Stimulated activated CD4-positive, alpha-beta T cell treated with anti-CD3 and anti-CD28 coated beads, Interleukin-2, amount 100 ng/mL, for 24 hours (primary cell): ENCODE measurements at regions not wholly inside any gene's neighbourhood (a gene's known extent, or its start where the extent isn't known, plus 50 kb on each side); places are given as distances from the start of the nearest gene placed in this dataset.

Experiments
- DNase-seq, 2 donors: peaks; one replicate each; pipeline ENCODE4 v3.0.0-alpha.2; 2020

DNA sequence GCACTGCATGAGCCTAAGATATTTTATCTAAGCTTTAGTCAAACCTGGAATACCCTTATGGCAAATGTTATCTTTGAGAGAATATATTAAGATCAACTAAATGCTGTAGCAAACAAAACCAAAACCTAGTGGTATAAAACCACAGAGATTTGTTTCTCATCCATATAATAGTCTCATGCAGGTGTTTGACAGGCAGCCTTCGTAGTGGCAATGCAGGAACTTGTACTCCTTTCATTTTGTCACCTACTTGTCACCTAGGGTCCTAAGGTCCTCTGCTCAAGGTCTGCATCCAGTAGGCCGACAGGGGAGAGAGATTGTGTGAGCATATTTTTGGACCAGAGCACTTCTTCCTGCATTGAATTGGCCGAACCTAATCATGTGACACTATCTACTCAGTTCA, 352.6 kb downstream of the GPR37 start:
- no peak for DNase-seq

DNA sequence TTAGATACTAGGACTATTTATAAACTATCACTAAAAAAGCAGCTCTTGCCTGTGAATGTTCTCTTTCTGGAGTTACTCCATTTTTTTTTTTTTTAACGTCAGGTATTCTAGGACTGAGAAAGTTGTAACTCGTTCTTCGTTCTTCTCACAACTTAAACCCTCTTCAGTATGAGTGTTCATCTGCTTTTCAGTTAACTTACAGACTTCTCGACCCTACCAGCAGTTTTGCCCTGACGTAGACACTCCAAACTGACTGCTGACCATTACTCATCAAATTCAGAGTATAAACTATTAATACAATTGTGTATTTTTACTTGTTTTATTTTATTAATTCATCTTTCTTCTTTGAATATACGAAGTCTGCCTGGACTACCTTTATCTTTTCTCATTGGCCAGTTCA, 353.1 kb downstream of the GPR37 start:
- no peak for DNase-seq

DNA sequence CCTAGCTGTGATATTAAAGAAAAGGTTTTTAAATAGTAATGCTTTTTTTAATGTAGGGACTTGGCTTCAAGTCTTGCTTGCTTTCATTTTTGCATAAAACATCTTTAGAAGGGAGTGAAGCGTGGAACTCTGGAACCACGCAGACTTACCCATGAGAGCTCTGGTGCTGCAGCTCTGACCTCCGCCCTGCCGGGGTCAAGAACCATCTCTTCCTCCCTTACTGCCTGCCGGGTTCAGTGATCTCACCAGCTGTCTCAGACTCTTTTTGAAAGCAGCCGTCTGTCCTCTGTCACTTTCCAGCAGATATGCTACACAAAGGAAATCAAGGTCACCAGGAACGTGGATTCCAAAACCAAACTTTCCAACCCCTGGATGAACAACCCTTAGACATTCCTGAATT, 353.8 kb downstream of the GPR37 start:
- DNase-seq: no peak

DNA sequence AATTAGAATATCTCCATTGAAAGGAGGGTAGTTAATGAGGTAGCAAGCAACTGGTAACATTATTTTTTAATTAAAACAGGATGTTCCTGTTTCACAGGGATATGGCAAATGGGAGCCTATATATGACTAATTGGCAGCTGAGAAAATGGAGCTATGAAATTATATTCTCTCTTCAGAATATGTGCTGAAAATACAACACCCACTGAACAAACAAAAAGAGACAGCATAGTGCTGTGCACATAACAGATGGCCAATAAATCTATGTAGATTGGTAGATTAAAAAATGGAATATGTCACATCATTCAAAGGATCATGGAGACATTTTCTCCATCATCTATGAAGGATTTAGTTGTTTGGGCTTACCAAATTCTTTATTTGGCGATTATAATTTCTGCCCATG, 362.0 kb downstream of the GPR37 start:
- no peak for DNase-seq

GRCh38 chr7:124403112-124403511, 362.5 kb downstream of the GPR37 start:
- no peak for DNase-seq

GRCh38 chr7:124399941-124400340, 365.7 kb downstream of the GPR37 start:
- DNase-seq: no peak

GRCh38 chr7:124398937-124399552, 366.2 kb upstream of the TMEM229A start:
- no peak for DNase-seq

- DNase-seq: no peak
These were observed 364.3 kb upstream of the TMEM229A start for GRCh38 chr7:124397134-124397533.

DNA sequence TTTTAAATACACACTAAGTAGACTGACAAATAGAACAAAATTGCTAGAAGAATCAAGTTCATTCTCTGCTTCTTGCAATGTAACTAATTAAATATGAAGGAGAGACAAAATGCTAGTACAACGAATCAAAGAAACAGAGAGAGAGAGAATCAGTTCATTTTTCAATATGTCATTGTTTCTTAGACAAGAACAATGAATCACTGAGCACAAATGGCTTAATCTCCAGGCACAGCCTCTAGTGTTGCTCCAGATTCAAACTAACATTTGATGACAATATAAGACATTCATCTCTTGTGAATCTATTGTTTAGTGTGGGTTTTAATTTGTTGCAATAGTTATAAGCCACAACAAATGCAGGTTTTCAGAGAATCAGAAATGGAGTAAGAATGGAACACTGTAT, 357.4 kb upstream of the TMEM229A start:
- no peak for DNase-seq

- no peak for DNase-seq
These were observed 355.9 kb upstream of the TMEM229A start for GRCh38 chr7:124388751-124389150.

GRCh38 chr7:124387056-124387455, 354.2 kb upstream of the TMEM229A start:
- no peak for DNase-seq

GRCh38 chr7:124379296-124379695, 346.4 kb upstream of the TMEM229A start:
- no peak for DNase-seq

GRCh38 chr7:124376111-124376510, 343.2 kb upstream of the TMEM229A start:
- DNase-seq: no peak

- DNase-seq: no peak
These were observed 342.5 kb upstream of the TMEM229A start for GRCh38 chr7:124375391-124375790.

GRCh38 chr7:124369310-124369709, 336.4 kb upstream of the TMEM229A start:
- no peak for DNase-seq

GRCh38 chr7:124366118-124366517, 333.3 kb upstream of the TMEM229A start:
- DNase-seq: no peak

DNA sequence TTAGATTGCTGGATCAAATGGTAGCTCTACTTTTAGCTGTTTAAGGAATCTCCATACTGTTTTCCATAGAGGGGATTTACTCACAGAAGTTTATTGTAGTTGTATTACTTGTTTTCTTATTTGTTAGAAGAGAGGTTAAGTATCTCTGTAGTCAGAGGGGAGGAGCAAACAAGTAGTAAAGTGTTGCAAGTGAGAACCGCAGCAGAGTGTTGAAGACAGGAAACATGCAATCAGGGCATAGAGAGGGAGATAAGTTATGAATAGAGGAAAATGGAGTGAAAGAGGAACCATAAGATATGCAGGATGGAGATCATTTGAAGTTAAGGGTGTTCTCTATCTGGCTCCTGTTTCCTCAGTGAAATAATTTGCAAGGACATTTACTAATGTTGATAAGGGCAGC, 331.4 kb upstream of the TMEM229A start:
- no peak for DNase-seq

DNA sequence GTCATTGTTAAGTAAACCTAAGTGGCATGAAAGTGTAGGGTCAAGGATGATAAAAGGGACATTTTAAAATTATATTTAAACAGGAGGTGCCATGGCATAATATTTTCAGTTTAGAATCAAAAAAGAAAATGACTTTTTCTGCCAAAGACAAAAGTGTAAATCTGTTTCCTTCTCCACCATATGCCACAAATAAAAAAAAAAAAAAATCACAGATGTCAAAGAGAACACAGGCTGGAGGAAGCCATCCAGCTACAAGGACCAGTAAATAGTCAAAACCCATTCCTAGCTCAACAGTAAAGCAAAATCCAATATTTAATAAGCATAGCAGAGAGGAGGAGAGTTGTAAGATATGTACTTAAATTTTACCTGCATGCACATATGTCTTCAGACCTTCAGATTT, 321.3 kb upstream of the TMEM229A start:
- no peak for DNase-seq

DNA sequence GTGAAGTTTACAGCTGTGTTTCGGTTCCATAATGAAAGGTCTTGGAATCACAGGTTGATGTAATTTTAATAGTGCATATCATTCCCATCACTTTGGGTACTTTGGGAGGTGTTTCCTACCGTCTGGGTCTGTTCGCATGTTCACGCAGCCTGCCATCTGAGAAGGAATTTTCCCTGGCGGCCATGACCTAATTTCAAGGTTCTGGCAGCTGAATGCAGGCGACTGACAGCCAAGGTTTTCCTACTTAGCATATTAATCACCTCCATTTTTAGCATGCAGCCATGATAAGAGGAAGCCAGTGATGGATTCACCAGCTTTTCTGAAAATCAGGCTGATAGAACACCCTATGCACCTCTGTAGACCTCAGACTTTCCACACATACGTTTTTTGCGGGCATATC, 319.1 kb upstream of the TMEM229A start:
- DNase-seq: no peak

DNA sequence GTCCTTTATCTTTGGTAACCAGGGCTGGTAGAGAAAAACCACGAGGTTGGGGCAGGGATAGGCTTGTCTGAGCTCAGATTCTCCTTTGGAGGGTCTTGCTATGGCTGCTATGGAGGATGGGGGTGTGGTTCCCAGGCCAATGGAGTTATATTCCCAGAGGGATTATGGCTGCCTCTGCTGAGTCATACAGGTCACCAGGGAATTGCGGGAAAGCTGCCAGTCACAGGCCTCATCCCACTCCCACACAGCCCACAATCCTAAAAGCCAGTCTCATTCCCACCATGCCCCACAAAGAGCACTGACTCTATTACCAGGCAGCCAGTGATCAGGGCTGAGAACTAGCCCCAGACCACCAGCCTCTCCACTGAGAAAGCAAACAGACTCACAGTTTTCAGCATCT, 316.6 kb upstream of the TMEM229A start:
- DNase-seq: no peak

GRCh38 chr7:124338861-124339260, 306.0 kb upstream of the TMEM229A start:
- no peak for DNase-seq

DNA sequence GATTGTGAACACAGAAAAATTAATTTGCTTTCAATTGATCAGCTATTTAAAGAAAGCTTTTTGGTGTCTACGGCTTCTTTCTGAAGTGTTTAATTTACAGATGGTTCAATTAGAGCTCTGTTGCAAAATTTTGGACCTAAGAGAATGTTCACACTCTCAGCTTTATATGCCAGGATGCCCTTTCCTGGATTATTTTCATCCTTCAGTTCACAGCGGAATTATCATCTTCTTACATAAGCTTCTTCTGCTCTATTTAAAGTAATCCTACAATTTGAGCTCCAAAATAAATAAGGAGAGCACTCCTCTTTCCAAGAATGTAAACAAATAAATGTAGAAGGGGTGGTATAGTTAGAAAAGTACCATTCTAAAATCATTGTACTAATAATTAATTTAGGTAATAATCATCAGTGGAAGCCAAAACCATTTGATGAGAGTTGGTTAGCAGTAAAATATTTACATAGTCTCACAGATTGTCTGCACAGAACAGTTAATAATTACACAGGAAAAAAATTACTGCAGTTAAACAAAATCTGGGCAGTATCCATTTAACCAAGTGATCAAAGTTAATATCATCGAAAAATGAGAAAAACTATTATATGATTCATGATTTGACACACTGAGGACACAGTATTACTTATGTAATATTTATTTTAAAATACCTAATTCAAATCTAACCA, 298.0 kb upstream of the TMEM229A start:
- no peak for DNase-seq

DNA sequence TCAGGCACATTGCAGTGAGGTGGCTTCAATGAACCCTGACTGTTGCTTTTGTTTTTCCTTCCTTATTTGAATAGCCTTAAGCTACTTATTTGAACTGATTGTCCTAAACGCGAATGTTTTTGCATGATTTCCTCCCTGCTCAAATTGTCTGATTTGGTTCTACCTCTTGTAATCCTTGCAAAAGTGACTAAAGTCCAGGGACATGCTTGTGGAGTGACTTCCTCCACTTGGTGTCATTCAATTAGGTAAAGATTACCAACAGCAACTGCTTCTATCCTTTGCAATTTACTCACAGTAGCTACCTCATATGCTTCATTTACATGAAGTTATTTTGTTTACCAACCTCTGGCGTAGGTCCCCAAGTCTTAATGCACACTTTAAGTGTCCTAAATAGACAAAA, 295.9 kb upstream of the TMEM229A start:
- no peak for DNase-seq

DNA sequence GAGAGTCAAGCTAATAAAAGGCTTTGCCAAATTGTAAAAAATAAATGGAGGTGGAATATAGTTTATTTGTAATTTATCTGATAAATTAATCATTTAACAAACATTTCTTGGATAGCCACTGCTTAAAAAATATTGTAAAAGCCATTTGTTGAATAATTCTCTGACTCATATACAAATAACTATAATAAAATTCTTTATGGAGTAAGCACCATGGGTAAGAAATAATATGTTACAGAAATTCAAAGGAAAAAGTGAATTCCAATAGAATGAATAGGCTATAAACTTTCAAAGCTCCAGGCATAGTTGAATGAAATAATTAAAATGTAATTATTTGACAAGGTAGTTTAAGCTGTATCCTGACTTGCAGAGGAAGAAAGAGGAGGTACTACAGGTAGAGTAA, 291.4 kb upstream of the TMEM229A start:
- DNase-seq: no peak

DNA sequence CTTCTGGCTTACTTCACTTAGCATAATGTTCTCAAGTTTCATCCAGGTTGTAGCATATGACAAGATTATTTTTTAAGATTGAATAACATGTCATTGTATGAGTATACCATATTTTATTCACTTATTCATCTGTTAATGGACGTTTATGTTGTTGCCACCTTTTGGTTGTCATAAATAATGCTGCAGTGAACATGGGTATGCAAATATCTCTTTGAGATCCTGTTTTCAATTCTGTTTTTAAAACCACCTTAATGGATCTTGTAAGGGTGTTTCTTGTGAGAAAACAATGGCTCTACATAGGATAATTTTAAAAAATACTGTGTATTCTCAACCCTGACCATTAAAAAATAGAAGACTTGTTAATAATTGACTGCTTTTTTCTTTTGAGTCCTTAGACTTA, 290.7 kb upstream of the TMEM229A start:
- DNase-seq: no peak
